GM12878 (cell line): ENCODE measurements at regions not wholly inside any gene's neighbourhood (a gene's known extent, or its start where the extent isn't known, plus 50 kb on each side); places are given as distances from the start of the nearest gene placed in this dataset.

Source experiments
- ATAC-seq: fragments of 200-7000 bp; cut with Tn5 transposase; 3 replicates; pipeline ENCODE4 v1.9.1; 2020; ENCODE audit warnings: mild to moderate bottlenecking, moderate library complexity
- BruUV-seq: library from RNA; stranded (reverse); fragments of 400-500 nt; replicated peaks from 2 replicates; lab custom pipeline; 2021; lab: Mats Ljungman, UMichigan
- CTCF ChIA-PET: fragments of 300-600 bp; sonication (Branson Sonifier 250); formaldehyde crosslinking; extraction: SDS; loops from one replicate; lab custom pipeline; 2021; ENCODE audit warnings: inconsistent platforms; lab: Yijun Ruan, JAX
- POLR2A ChIA-PET: fragments of 350-600 bp; formaldehyde crosslinking; extraction: SDS; loops from one replicate; lab custom pipeline; 2021; ENCODE audit warnings: inconsistent platforms; lab: Charles Lee
- RAD21 ChIA-PET: fragments of 300-600 bp; sonication (Branson Sonifier 250); formaldehyde crosslinking; loops from one replicate; lab custom pipeline; 2023; ENCODE audit warnings: antibody characterized with exemption; ENCODE audit not compliant: unreplicated experiment; lab: Charles Lee
- SMC1A ChIA-PET: fragments of 300-600 bp; sonication (Branson Sonifier 250); formaldehyde crosslinking; loops from one replicate; lab custom pipeline; 2023; ENCODE audit not compliant: unreplicated experiment, uncharacterized antibody; lab: Charles Lee
- DNase-seq: peaks from one replicate; pipeline ENCODE4 v3.0.0-alpha.2; 2011; ENCODE audit warnings: low read depth, low spot score
- FAIRE-seq: peaks from 3 replicates; lab custom pipeline; 2011; peaks lifted over from hg19 to GRCh38; lab: Jason Lieb, UNC
- H2AFZ ChIP-seq: 2 replicates; pipeline ENCODE4 v1.6.0; 2011; ENCODE audit warnings: low read depth, low read length, control low read depth; ENCODE audit not compliant: control insufficient read depth
- H3K27ac ChIP-seq: 2 replicates; pipeline ENCODE4 v1.5.1; 2011; ENCODE audit warnings: control low read depth; ENCODE audit not compliant: control insufficient read depth, insufficient read depth
- H3K27me3 ChIP-seq, 2 experiments: replicated peaks in 1 of 2; 2 replicates each; pipeline versions ENCODE4 v1.6.0 to v1.6.1; 2011; ENCODE audit warnings: low read length in 1 of 2; ENCODE audit not compliant: control insufficient read depth in 2 of 2, insufficient read depth in 2 of 2
- H3K36me3 ChIP-seq, 2 experiments: 2 replicates each; pipeline ENCODE4 v1.5.1; 2011; ENCODE audit warnings: low read length in 1 of 2; ENCODE audit not compliant: control insufficient read depth in 2 of 2, insufficient read depth in 2 of 2
- H3K4me1 ChIP-seq: 2 replicates; pipeline ENCODE4 v1.6.1; 2011; ENCODE audit warnings: mild to moderate bottlenecking, low read length, moderate library complexity, mixed read lengths; ENCODE audit not compliant: control insufficient read depth, insufficient read depth
- H3K4me2 ChIP-seq: 2 replicates; pipeline ENCODE4 v1.6.0; 2011; ENCODE audit warnings: control low read depth; ENCODE audit not compliant: control insufficient read depth, insufficient read depth
- H3K4me3 ChIP-seq: fragments of 200-600 bp; sonication (generic); 2 replicates; pipeline ENCODE4 v1.5.1; 2016
- H3K79me2 ChIP-seq: 2 replicates; pipeline ENCODE4 v1.6.0; 2011; ENCODE audit warnings: low read length; ENCODE audit not compliant: control insufficient read depth, insufficient read depth
- H3K9ac ChIP-seq: 2 replicates; pipeline ENCODE4 v1.8.0; 2011; ENCODE audit warnings: low read length, control low read depth, mixed read lengths; ENCODE audit not compliant: control insufficient read depth, insufficient read depth
- H3K9me3 ChIP-seq: replicated peaks from 3 replicates; pipeline ENCODE4 v1.5.1; 2011; ENCODE audit warnings: mild to moderate bottlenecking, low read length; ENCODE audit not compliant: control insufficient read depth, insufficient read depth
- H4K20me1 ChIP-seq: 2 replicates; pipeline ENCODE4 v1.6.0; 2011; ENCODE audit not compliant: control insufficient read depth, insufficient read depth
- ATF7 ChIP-seq: fragments of 450-650 bp; IDR thresholded peaks from 2 replicates; pipeline ENCODE4 v1.6.1; 2016; ENCODE audit warnings: low read depth, mild to moderate bottlenecking
- BRCA1 ChIP-seq: IDR thresholded peaks from 2 replicates; pipeline ENCODE4 v1.6.1; 2011; ENCODE audit warnings: low read depth, low read length, improper control_type of control experiment
- CBX3 ChIP-seq: fragments of 200-600 bp; sonication (generic); IDR thresholded peaks from 2 replicates; pipeline ENCODE4 v1.6.1; 2016; ENCODE audit warnings: low read depth, borderline replicate concordance
- CREB1 ChIP-seq: IDR thresholded peaks from 2 replicates; pipeline ENCODE4 v1.6.1; 2012; ENCODE audit warnings: low read depth, mild to moderate bottlenecking, inconsistent platforms
- ESRRA ChIP-seq: IDR thresholded peaks from 2 replicates; pipeline ENCODE4 v1.6.1; 2012; ENCODE audit warnings: mild to moderate bottlenecking, low read length, improper control_type of control experiment
- FOXM1 ChIP-seq: IDR thresholded peaks from 2 replicates; pipeline ENCODE4 v1.6.1; 2012; ENCODE audit warnings: low read depth, mild to moderate bottlenecking, inconsistent platforms, low read length, moderate library complexity
- HDAC6 ChIP-seq: fragments of 200-600 bp; sonication (generic); IDR thresholded peaks from one replicate; pipeline ENCODE4 v1.8.0; 2017; ENCODE audit warnings: antibody characterized with exemption; ENCODE audit not compliant: unreplicated experiment
- MYC ChIP-seq: IDR thresholded peaks from 2 replicates; pipeline ENCODE4 v1.6.1; 2011; ENCODE audit warnings: mild to moderate bottlenecking, low read length, moderate library complexity, inconsistent platforms; ENCODE audit not compliant: insufficient read depth, insufficient replicate concordance, insufficient read length, severe bottlenecking
- POLR2A ChIP-seq: IDR thresholded peaks from 2 replicates; pipeline ENCODE4 v1.6.1; 2011; ENCODE audit warnings: low read depth, mild to moderate bottlenecking, low read length
- SMAD5 ChIP-seq: IDR thresholded peaks from 2 replicates; pipeline ENCODE4 v1.6.1; 2016; ENCODE audit warnings: antibody characterized with exemption, low read depth
- SMARCA5 ChIP-seq: fragments of 450-650 bp; IDR thresholded peaks from 2 replicates; pipeline ENCODE4 v1.6.1; 2017; ENCODE audit warnings: mild to moderate bottlenecking
- SP1 ChIP-seq: IDR thresholded peaks from one replicate; pipeline ENCODE4 v1.6.1; 2011; ENCODE audit warnings: low read depth, low read length
- SPI1 ChIP-seq: IDR thresholded peaks from 2 replicates; pipeline ENCODE4 v1.6.1; 2011; ENCODE audit warnings: low read depth, mild to moderate bottlenecking, low read length, moderate library complexity, borderline replicate concordance; ENCODE audit not compliant: insufficient read depth
- YBX1 ChIP-seq: fragments of 450-650 bp; IDR thresholded peaks from 2 replicates; pipeline ENCODE4 v1.6.1; 2016; ENCODE audit warnings: antibody characterized with exemption
- ZBED1 ChIP-seq: IDR thresholded peaks from 2 replicates; pipeline ENCODE4 v1.6.1; 2016; ENCODE audit warnings: borderline replicate concordance
- ZNF207 ChIP-seq: fragments of 450-650 bp; IDR thresholded peaks from 2 replicates; pipeline ENCODE4 v1.6.1; 2014; ENCODE audit warnings: antibody characterized with exemption, mild to moderate bottlenecking, borderline replicate concordance
- ZNF592 ChIP-seq: fragments of 450-650 bp; IDR thresholded peaks from 2 replicates; pipeline ENCODE4 v1.6.1; 2017; ENCODE audit warnings: mild to moderate bottlenecking, moderate library complexity
- ZZZ3 ChIP-seq: IDR thresholded peaks from 2 replicates; pipeline ENCODE4 v1.6.1; 2011; ENCODE audit warnings: low read depth; ENCODE audit not compliant: control insufficient read depth, insufficient read length
- WGBS: methylation state at CpG from one replicate; pipeline ENCODE4 v1.1.6; 2016; ENCODE audit warnings: low lambda C conversion rate; ENCODE audit not compliant: insufficient replicate concordance, insufficient coverage; ENCODE audit errors: missing lambda C conversion rate; 5-methylcytosine and 5-hydroxymethylcytosine counted together
- in situ Hi-C: fragments of 300-500 bp; cut with MboI; formaldehyde crosslinking; loops from 9 replicates; pipeline ENCODE4 v1.14.3; 2018; ENCODE audit warnings: mixed read lengths
- intact Hi-C: fragments of 100-400 bp; cut with micrococcal nuclease; formaldehyde crosslinking; loops from one replicate; pipeline ENCODE4 v1.14.2; 2022; ENCODE audit not compliant: unreplicated experiment
- TF ChIP-seq, protein P1 (sequence below): fragments of 450-650 bp; formaldehyde crosslinking; IDR thresholded peaks from 2 replicates; pipeline ENCODE4 v1.4.0; 2020; ENCODE audit warnings: mild to moderate bottlenecking, moderate library complexity

DNA sequence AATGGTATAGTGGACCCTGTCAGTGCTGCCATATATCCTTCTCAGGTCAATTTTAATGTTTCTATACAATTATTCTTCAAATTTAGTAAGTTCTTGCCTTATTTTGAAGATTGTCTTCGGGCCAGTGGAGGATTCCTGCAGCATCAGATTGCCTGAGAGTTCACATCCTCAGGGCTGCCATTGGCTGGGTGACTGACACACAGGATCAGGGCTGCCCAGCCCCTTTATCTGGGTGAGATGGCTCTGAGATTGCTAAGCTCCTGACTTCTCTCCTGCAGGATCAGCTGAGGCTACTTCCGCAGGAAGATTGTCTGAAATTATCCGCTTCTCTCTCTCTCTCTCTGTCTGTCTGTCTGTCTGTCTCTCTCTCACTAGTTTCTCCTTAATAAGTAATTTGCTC lies 567.4 kb downstream of the TSN start:
- ChIA-PET CTCF (interaction anchor here (1.0 kb wide), 1 partner anchor 26 kb away, joined by 3 read pairs; no protein-coding TSS in a partner anchor), POLR2A (no interaction called here), RAD21 (no interaction called here), SMC1A (no interaction called here)
- intact Hi-C loops = no loop called here
- H3K4me1 ChIP-seq = no peaks in the 10 kb centered on the region
- in situ Hi-C loops = no loop called here
- ATAC-seq (no peak), FAIRE-seq (no peak), DNase-seq (no peak)
- H3K4me3 ChIP-seq = no peak overlapping the region
- no peaks in the 10 kb centered on the region for H3K27me3 ChIP-seq
- H3K36me3 ChIP-seq = no peaks in the 10 kb centered on the region
- no peaks in the 10 kb centered on the region for H4K20me1 ChIP-seq
- 70% methylated on average over 3 of the region's 3 CpGs for WGBS
- BruUV-seq = no TSS peak
- H3K79me2 ChIP-seq = no peaks in the 10 kb centered on the region
- TF ChIP-seq SP1 (no peak), ZZZ3 (no peak), YBX1 (no peak), CBX3 (no peak), ATF7 (no peak), ZBED1 (no peak), CREB1 (no peak), HDAC6 (no peak), ZNF592 (no peak), SPI1 (no peak), SMAD5 (no peak), FOXM1 (no peak), POLR2A (no peak), SMARCA5 (no peak), ZNF207 (no peak), ESRRA (no peak), MYC (no peak), BRCA1 (no peak)
- TF ChIP-seq, protein P1, sequence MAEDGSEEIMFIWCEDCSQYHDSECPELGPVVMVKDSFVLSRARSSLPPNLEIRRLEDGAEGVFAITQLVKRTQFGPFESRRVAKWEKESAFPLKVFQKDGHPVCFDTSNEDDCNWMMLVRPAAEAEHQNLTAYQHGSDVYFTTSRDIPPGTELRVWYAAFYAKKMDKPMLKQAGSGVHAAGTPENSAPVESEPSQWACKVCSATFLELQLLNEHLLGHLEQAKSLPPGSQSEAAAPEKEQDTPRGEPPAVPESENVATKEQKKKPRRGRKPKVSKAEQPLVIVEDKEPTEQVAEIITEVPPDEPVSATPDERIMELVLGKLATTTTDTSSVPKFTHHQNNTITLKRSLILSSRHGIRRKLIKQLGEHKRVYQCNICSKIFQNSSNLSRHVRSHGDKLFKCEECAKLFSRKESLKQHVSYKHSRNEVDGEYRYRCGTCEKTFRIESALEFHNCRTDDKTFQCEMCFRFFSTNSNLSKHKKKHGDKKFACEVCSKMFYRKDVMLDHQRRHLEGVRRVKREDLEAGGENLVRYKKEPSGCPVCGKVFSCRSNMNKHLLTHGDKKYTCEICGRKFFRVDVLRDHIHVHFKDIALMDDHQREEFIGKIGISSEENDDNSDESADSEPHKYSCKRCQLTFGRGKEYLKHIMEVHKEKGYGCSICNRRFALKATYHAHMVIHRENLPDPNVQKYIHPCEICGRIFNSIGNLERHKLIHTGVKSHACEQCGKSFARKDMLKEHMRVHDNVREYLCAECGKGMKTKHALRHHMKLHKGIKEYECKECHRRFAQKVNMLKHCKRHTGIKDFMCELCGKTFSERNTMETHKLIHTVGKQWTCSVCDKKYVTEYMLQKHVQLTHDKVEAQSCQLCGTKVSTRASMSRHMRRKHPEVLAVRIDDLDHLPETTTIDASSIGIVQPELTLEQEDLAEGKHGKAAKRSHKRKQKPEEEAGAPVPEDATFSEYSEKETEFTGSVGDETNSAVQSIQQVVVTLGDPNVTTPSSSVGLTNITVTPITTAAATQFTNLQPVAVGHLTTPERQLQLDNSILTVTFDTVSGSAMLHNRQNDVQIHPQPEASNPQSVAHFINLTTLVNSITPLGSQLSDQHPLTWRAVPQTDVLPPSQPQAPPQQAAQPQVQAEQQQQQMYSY (CRISPR knock-in tag) = no peak
- H3K9me3 ChIP-seq = no peaks in the 10 kb centered on the region
- no peak overlapping the region for H3K27ac ChIP-seq
- no peak overlapping the region for H2AFZ ChIP-seq
- no peak overlapping the region for H3K4me2 ChIP-seq
- H3K9ac ChIP-seq = no peak overlapping the region
